WTC11 (cell line): ENCODE measurements at regions not wholly inside any gene's neighbourhood (a gene's known extent, or its start where the extent isn't known, plus 50 kb on each side); places are given as distances from the start of the nearest gene placed in this dataset.

Source experiments
- ATAC-seq: fragments of 200-7000 bp; cut with Tn5 transposase; 2 replicates; pipeline ENCODE4 v1.10.0; 2021; ENCODE audit warnings: mild to moderate bottlenecking, moderate library complexity
- CTCF ChIA-PET: fragments of 300-600 bp; sonication (Branson Sonifier 250); formaldehyde crosslinking; loops from one replicate; lab custom pipeline; 2021; ENCODE audit warnings: antibody characterized with exemption; lab: Charles Lee
- POLR2A ChIA-PET: fragments of 350-600 bp; sonication (Branson Sonifier 250); formaldehyde crosslinking; loops from one replicate; lab custom pipeline; 2021; ENCODE audit warnings: antibody characterized with exemption; lab: Charles Lee
- DNase-seq: peaks from one replicate; pipeline ENCODE4 v3.0.0; 2021; ENCODE audit warnings: low spot score
- H3K27ac Mint-ChIP-seq: 2 replicates; pipeline ENCODE4 v1.8.0; 2021; ENCODE audit warnings: mixed read lengths
- H3K27me3 Mint-ChIP-seq: 2 replicates; pipeline ENCODE4 v1.8.0; 2021; ENCODE audit warnings: low read depth, mild to moderate bottlenecking, moderate library complexity, mixed read lengths
- H3K36me3 Mint-ChIP-seq: 2 replicates; pipeline ENCODE4 v1.8.0; 2021; ENCODE audit warnings: mixed read lengths
- H3K4me1 Mint-ChIP-seq: 2 replicates; pipeline ENCODE4 v1.8.0; 2022; ENCODE audit warnings: mixed read lengths
- H3K4me3 Mint-ChIP-seq: 2 replicates; pipeline ENCODE4 v1.8.0; 2021; ENCODE audit warnings: mild to moderate bottlenecking, moderate library complexity, mixed read lengths
- H3K9me3 Mint-ChIP-seq: 2 replicates; pipeline ENCODE4 v1.8.0; 2021; ENCODE audit warnings: mixed read lengths
- ELF4 ChIP-seq: sonication (generic); formaldehyde crosslinking; IDR thresholded peaks from 2 replicates; pipeline ENCODE4 v1.8.1; 2022; ENCODE audit warnings: low read depth, mild to moderate bottlenecking, moderate library complexity, missing genetic modification reagents
- FOXK1 ChIP-seq: sonication (generic); formaldehyde crosslinking; IDR thresholded peaks from 2 replicates; pipeline ENCODE4 v1.8.0; 2022; ENCODE audit warnings: mild to moderate bottlenecking, moderate library complexity, missing genetic modification reagents
- GABPB1 ChIP-seq: sonication (generic); formaldehyde crosslinking; IDR thresholded peaks from 2 replicates; pipeline ENCODE4 v1.8.1; 2023; ENCODE audit warnings: mild to moderate bottlenecking, missing genetic modification reagents
- GTF2I ChIP-seq: fragments of 250-450 bp; sonication (Bioruptor Pico); conservative IDR thresholded peaks from 2 replicates; pipeline ENCODE4 v1.4.0; 2021; ENCODE audit warnings: mild to moderate bottlenecking
- JUN ChIP-seq: sonication (generic); formaldehyde crosslinking; IDR thresholded peaks from 2 replicates; pipeline ENCODE4 v1.8.0; 2023; ENCODE audit warnings: mild to moderate bottlenecking, missing genetic modification reagents
- MXD4 ChIP-seq: fragments of 250-450 bp; sonication (Bioruptor Pico); IDR thresholded peaks from 2 replicates; pipeline ENCODE4 v1.8.0; 2021; ENCODE audit warnings: mild to moderate bottlenecking, moderate library complexity, borderline replicate concordance
- MYBL2 ChIP-seq: sonication (generic); formaldehyde crosslinking; IDR thresholded peaks from 2 replicates; pipeline ENCODE4 v1.8.1; 2023; ENCODE audit warnings: mild to moderate bottlenecking, moderate library complexity, missing genetic modification reagents
- NR2C2 ChIP-seq: sonication (generic); formaldehyde crosslinking; IDR thresholded peaks from 2 replicates; pipeline ENCODE4 v1.8.0; 2022; ENCODE audit warnings: mild to moderate bottlenecking, missing genetic modification reagents
- OVOL2 ChIP-seq: fragments of 250-450 bp; sonication (Bioruptor Pico); IDR thresholded peaks from 2 replicates; pipeline ENCODE4 v1.9.0; 2021; ENCODE audit warnings: mild to moderate bottlenecking, borderline replicate concordance
- SOX15 ChIP-seq: fragments of 250-450 bp; sonication (Bioruptor Pico); IDR thresholded peaks from 2 replicates; pipeline ENCODE4 v1.9.0; 2021; ENCODE audit warnings: mild to moderate bottlenecking
- TCF7 ChIP-seq: sonication (generic); formaldehyde crosslinking; IDR thresholded peaks from 2 replicates; pipeline ENCODE4 v1.8.0; 2022; ENCODE audit warnings: mild to moderate bottlenecking, low read depth, missing genetic modification reagents, moderate library complexity
- ZBTB21 ChIP-seq: sonication (generic); formaldehyde crosslinking; IDR thresholded peaks from 2 replicates; pipeline ENCODE4 v1.8.1; 2023; ENCODE audit warnings: mild to moderate bottlenecking, missing genetic modification reagents, borderline replicate concordance
- ZNF121 ChIP-seq: sonication (generic); formaldehyde crosslinking; IDR thresholded peaks from 2 replicates; pipeline ENCODE4 v1.8.0; 2023; ENCODE audit warnings: missing genetic modification reagents
- ZNF416 ChIP-seq: fragments of 250-450 bp; sonication (Bioruptor Pico); IDR thresholded peaks from 2 replicates; pipeline ENCODE4 v1.9.0; 2021; ENCODE audit warnings: mild to moderate bottlenecking, inconsistent platforms
- TF ChIP-seq, protein P1 (sequence below): sonication (generic); formaldehyde crosslinking; conservative IDR thresholded peaks from 2 replicates; pipeline ENCODE4 v1.8.1; 2023; ENCODE audit warnings: mild to moderate bottlenecking, low read depth, missing genetic modification reagents, moderate library complexity
- TF ChIP-seq, protein P2 (sequence below): sonication (generic); formaldehyde crosslinking; IDR thresholded peaks from 2 replicates; pipeline ENCODE4 v1.8.1; 2023; ENCODE audit warnings: mild to moderate bottlenecking, missing genetic modification reagents, borderline replicate concordance
- TF ChIP-seq, protein P3 (sequence below): fragments of 200-600 bp; IDR thresholded peaks from 2 replicates; pipeline ENCODE4 v1.8.0; 2022; ENCODE audit warnings: antibody characterized with exemption
- TF ChIP-seq, protein P4 (sequence below): sonication (generic); formaldehyde crosslinking; IDR thresholded peaks from 2 replicates; pipeline ENCODE4 v1.8.0; 2022; ENCODE audit warnings: mild to moderate bottlenecking, missing genetic modification reagents

DNA sequence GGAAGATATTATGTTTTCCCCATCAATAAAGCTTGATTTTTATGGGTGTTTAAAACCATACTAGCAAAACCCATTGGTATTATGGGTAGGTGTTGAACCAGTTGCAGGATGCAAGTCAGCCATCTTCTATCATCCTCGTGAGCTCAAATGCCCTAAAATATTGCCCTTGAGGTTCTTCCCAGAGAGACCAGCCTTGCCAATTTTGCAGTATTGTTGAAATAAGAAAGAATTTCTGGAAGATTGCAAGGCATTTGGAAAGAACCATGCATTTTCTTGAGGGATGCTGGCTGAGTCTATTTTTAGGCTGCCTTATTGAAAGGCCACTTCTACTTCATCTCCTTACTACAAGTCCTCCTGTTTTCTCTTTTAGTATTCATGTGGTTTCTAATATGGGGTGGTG is 60.9 kb upstream of the SOD3 start:
- Mint-ChIP-seq H3K36me3 (peaks cover 23% of the 10 kb centered on the region), H3K4me1 (no peaks in the 10 kb centered on the region), H3K9me3 (peaks cover 26% of the 10 kb centered on the region), H3K27me3 (peaks cover 9% of the 10 kb centered on the region; the same call in 1 of the 2 replicates), H3K27ac (no peak overlapping the region), H3K4me3 (no peak overlapping the region)
- no peak for TF ChIP-seq ZNF121
- no peak for TF ChIP-seq GABPB1 (CRISPR knock-in tag)
- no peak for TF ChIP-seq OVOL2 (CRISPR knock-in tag)
- no peak for TF ChIP-seq ZNF416 (CRISPR knock-in tag)
- TF ChIP-seq NR2C2 (CRISPR knock-in tag), result no peak
- TF ChIP-seq MXD4 (CRISPR knock-in tag), result no peak
- TF ChIP-seq ZBTB21 (CRISPR knock-in tag), result no peak
- no peak for ATAC-seq
- ChIA-PET CTCF (interaction anchor here (1.0 to 2.6 kb wide), 4 partner anchors 14 to 181 kb away, joined by 4 to 22 read pairs (median 10); partner anchors contain the start of gene SOD3), POLR2A (no interaction called here)
- DNase-seq, result no peak

DNA sequence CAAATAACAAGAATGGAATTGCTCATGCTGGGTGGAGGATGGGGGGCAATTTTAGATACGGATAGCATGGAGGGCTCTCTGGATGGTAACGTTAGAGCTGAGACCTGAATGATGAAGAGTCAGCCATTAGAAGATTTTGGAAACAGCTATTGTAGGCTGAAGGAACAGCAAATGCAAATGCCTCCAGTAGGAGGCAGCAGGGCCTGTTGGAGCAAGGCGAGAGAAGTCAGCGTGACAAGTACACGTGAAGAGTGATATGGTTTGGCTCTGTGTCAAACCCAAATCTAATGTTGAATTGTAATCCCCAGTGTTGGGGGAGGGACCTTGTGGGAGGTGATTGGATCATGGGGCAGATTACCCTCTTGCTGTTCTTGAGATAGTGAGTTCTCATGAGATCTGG is 59.3 kb upstream of the SOD3 start:
- peaks cover 23% of the 10 kb centered on the region for H3K36me3 Mint-ChIP-seq
- no peak for TF ChIP-seq SOX15 (CRISPR knock-in tag)
- TF ChIP-seq, protein P1, sequence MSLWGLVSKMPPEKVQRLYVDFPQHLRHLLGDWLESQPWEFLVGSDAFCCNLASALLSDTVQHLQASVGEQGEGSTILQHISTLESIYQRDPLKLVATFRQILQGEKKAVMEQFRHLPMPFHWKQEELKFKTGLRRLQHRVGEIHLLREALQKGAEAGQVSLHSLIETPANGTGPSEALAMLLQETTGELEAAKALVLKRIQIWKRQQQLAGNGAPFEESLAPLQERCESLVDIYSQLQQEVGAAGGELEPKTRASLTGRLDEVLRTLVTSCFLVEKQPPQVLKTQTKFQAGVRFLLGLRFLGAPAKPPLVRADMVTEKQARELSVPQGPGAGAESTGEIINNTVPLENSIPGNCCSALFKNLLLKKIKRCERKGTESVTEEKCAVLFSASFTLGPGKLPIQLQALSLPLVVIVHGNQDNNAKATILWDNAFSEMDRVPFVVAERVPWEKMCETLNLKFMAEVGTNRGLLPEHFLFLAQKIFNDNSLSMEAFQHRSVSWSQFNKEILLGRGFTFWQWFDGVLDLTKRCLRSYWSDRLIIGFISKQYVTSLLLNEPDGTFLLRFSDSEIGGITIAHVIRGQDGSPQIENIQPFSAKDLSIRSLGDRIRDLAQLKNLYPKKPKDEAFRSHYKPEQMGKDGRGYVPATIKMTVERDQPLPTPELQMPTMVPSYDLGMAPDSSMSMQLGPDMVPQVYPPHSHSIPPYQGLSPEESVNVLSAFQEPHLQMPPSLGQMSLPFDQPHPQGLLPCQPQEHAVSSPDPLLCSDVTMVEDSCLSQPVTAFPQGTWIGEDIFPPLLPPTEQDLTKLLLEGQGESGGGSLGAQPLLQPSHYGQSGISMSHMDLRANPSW, result no peak
- TF ChIP-seq, protein P2, sequence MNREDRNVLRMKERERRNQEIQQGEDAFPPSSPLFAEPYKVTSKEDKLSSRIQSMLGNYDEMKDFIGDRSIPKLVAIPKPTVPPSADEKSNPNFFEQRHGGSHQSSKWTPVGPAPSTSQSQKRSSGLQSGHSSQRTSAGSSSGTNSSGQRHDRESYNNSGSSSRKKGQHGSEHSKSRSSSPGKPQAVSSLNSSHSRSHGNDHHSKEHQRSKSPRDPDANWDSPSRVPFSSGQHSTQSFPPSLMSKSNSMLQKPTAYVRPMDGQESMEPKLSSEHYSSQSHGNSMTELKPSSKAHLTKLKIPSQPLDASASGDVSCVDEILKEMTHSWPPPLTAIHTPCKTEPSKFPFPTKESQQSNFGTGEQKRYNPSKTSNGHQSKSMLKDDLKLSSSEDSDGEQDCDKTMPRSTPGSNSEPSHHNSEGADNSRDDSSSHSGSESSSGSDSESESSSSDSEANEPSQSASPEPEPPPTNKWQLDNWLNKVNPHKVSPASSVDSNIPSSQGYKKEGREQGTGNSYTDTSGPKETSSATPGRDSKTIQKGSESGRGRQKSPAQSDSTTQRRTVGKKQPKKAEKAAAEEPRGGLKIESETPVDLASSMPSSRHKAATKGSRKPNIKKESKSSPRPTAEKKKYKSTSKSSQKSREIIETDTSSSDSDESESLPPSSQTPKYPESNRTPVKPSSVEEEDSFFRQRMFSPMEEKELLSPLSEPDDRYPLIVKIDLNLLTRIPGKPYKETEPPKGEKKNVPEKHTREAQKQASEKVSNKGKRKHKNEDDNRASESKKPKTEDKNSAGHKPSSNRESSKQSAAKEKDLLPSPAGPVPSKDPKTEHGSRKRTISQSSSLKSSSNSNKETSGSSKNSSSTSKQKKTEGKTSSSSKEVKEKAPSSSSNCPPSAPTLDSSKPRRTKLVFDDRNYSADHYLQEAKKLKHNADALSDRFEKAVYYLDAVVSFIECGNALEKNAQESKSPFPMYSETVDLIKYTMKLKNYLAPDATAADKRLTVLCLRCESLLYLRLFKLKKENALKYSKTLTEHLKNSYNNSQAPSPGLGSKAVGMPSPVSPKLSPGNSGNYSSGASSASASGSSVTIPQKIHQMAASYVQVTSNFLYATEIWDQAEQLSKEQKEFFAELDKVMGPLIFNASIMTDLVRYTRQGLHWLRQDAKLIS (CRISPR knock-in tag), result 0 out of 2 replicates have a peak, but pooled peaks have one; percentile 10
- TF ChIP-seq, protein P3, sequence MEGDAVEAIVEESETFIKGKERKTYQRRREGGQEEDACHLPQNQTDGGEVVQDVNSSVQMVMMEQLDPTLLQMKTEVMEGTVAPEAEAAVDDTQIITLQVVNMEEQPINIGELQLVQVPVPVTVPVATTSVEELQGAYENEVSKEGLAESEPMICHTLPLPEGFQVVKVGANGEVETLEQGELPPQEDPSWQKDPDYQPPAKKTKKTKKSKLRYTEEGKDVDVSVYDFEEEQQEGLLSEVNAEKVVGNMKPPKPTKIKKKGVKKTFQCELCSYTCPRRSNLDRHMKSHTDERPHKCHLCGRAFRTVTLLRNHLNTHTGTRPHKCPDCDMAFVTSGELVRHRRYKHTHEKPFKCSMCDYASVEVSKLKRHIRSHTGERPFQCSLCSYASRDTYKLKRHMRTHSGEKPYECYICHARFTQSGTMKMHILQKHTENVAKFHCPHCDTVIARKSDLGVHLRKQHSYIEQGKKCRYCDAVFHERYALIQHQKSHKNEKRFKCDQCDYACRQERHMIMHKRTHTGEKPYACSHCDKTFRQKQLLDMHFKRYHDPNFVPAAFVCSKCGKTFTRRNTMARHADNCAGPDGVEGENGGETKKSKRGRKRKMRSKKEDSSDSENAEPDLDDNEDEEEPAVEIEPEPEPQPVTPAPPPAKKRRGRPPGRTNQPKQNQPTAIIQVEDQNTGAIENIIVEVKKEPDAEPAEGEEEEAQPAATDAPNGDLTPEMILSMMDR, result peak; percentile 28; the same call in 1 of the 2 replicates
- ATAC-seq, result peak; percentile 80

DNA sequence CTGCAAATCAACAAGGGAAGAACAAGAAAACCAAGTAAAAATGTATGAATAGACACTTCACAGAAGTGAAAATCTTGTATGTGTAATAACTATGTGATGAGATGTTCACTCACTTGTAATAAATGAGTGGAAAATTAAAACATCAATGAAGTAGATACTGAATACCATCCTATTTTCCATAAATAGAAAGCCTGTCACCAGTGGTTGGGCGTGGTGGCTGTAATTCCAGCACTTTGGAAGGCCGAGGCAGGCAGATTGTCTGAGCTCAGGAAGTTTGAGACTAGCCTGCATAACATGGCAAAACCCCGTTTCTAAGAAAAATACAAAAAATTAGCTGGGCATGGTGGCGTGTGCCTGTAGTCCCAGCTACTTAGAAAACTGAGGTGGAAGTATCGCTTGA is 53.5 kb upstream of the SOD3 start:
- Mint-ChIP-seq H3K4me1 (peaks cover 25% of the 10 kb centered on the region), H3K4me3 (no peak overlapping the region), H3K9me3 (peaks cover 18% of the 10 kb centered on the region), H3K27ac (no peak overlapping the region), H3K27me3 (0 out of 2 replicates have a peak, but pooled peaks cover 7% of the 10 kb centered on the region), H3K36me3 (peaks cover 17% of the 10 kb centered on the region)
- no peak for ATAC-seq
- POLR2A ChIA-PET, result no interaction called here
- TF ChIP-seq GTF2I (CRISPR knock-in tag) (no peak), JUN (CRISPR knock-in tag) (no peak), MYBL2 (no peak), ELF4 (no peak), MXD4 (CRISPR knock-in tag) (no peak), SOX15 (CRISPR knock-in tag) (no peak), TCF7 (CRISPR knock-in tag) (no peak), FOXK1 (CRISPR knock-in tag) (no peak)
- TF ChIP-seq, protein P4, sequence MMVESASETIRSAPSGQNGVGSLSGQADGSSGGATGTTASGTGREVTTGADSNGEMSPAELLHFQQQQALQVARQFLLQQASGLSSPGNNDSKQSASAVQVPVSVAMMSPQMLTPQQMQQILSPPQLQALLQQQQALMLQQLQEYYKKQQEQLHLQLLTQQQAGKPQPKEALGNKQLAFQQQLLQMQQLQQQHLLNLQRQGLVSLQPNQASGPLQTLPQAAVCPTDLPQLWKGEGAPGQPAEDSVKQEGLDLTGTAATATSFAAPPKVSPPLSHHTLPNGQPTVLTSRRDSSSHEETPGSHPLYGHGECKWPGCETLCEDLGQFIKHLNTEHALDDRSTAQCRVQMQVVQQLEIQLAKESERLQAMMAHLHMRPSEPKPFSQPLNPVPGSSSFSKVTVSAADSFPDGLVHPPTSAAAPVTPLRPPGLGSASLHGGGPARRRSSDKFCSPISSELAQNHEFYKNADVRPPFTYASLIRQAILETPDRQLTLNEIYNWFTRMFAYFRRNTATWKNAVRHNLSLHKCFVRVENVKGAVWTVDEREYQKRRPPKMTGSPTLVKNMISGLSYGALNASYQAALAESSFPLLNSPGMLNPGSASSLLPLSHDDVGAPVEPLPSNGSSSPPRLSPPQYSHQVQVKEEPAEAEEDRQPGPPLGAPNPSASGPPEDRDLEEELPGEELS (CRISPR knock-in tag), result no peak
- CTCF ChIA-PET, result interaction anchor here (1.7 to 3.3 kb wide), 3 partner anchors 52 to 238 kb away, joined by 3 to 21 read pairs (median 11); no protein-coding TSS in a partner anchor
- no peak for DNase-seq

More for the DNA sequence above, 59.3 kb upstream of the SOD3 start:
- CTCF ChIA-PET, result interaction anchor here (0.6 to 2.6 kb wide), 20 partner anchors 10 to 458 kb away, joined by 3 to 22 read pairs (median 4); partner anchors contain the start of gene SOD3
- Mint-ChIP-seq H3K9me3 (peaks cover 26% of the 10 kb centered on the region), H3K27me3 (peaks cover 9% of the 10 kb centered on the region; the same call in 1 of the 2 replicates), H3K4me1 (no peaks in the 10 kb centered on the region), H3K4me3 (no peak overlapping the region), H3K27ac (no peak overlapping the region)
- POLR2A ChIA-PET, result no interaction called here
- peak; percentile 31 for DNase-seq
